GM12878 (cell line): ENCODE measurements at regions not wholly inside any gene's neighbourhood (a gene's known extent, or its start where the extent isn't known, plus 50 kb on each side); places are given as distances from the start of the nearest gene placed in this dataset.

Experiments used
- ATAC-seq: fragments of 200-7000 bp; cut with Tn5 transposase; 3 replicates; pipeline ENCODE4 v1.9.1; 2020; ENCODE audit warnings: mild to moderate bottlenecking, moderate library complexity
- BruUV-seq: library from RNA; stranded (reverse); fragments of 400-500 nt; replicated peaks from 2 replicates; lab custom pipeline; 2021; lab: Mats Ljungman, UMichigan
- CTCF ChIA-PET: fragments of 300-600 bp; sonication (Branson Sonifier 250); formaldehyde crosslinking; extraction: SDS; loops from one replicate; lab custom pipeline; 2021; ENCODE audit warnings: inconsistent platforms; lab: Yijun Ruan, JAX
- POLR2A ChIA-PET: fragments of 350-600 bp; formaldehyde crosslinking; extraction: SDS; loops from one replicate; lab custom pipeline; 2021; ENCODE audit warnings: inconsistent platforms; lab: Charles Lee
- RAD21 ChIA-PET: fragments of 300-600 bp; sonication (Branson Sonifier 250); formaldehyde crosslinking; loops from one replicate; lab custom pipeline; 2023; ENCODE audit warnings: antibody characterized with exemption; ENCODE audit not compliant: unreplicated experiment; lab: Charles Lee
- SMC1A ChIA-PET: fragments of 300-600 bp; sonication (Branson Sonifier 250); formaldehyde crosslinking; loops from one replicate; lab custom pipeline; 2023; ENCODE audit not compliant: unreplicated experiment, uncharacterized antibody; lab: Charles Lee
- DNase-seq: peaks from one replicate; pipeline ENCODE4 v3.0.0-alpha.2; 2011; ENCODE audit warnings: low read depth, low spot score
- FAIRE-seq: peaks from 3 replicates; lab custom pipeline; 2011; peaks lifted over from hg19 to GRCh38; lab: Jason Lieb, UNC
- H2AFZ ChIP-seq: 2 replicates; pipeline ENCODE4 v1.6.0; 2011; ENCODE audit warnings: low read depth, low read length, control low read depth; ENCODE audit not compliant: control insufficient read depth
- H3K27ac ChIP-seq: 2 replicates; pipeline ENCODE4 v1.5.1; 2011; ENCODE audit warnings: control low read depth; ENCODE audit not compliant: control insufficient read depth, insufficient read depth
- H3K27me3 ChIP-seq, 2 experiments: replicated peaks in 1 of 2; 2 replicates each; pipeline versions ENCODE4 v1.6.0 to v1.6.1; 2011; ENCODE audit warnings: low read length in 1 of 2; ENCODE audit not compliant: control insufficient read depth in 2 of 2, insufficient read depth in 2 of 2
- H3K36me3 ChIP-seq, 2 experiments: 2 replicates each; pipeline ENCODE4 v1.5.1; 2011; ENCODE audit warnings: low read length in 1 of 2; ENCODE audit not compliant: control insufficient read depth in 2 of 2, insufficient read depth in 2 of 2
- H3K4me1 ChIP-seq: 2 replicates; pipeline ENCODE4 v1.6.1; 2011; ENCODE audit warnings: mild to moderate bottlenecking, low read length, moderate library complexity, mixed read lengths; ENCODE audit not compliant: control insufficient read depth, insufficient read depth
- H3K4me2 ChIP-seq: 2 replicates; pipeline ENCODE4 v1.6.0; 2011; ENCODE audit warnings: control low read depth; ENCODE audit not compliant: control insufficient read depth, insufficient read depth
- H3K4me3 ChIP-seq: fragments of 200-600 bp; sonication (generic); 2 replicates; pipeline ENCODE4 v1.5.1; 2016
- H3K79me2 ChIP-seq: 2 replicates; pipeline ENCODE4 v1.6.0; 2011; ENCODE audit warnings: low read length; ENCODE audit not compliant: control insufficient read depth, insufficient read depth
- H3K9ac ChIP-seq: 2 replicates; pipeline ENCODE4 v1.8.0; 2011; ENCODE audit warnings: low read length, control low read depth, mixed read lengths; ENCODE audit not compliant: control insufficient read depth, insufficient read depth
- H3K9me3 ChIP-seq: replicated peaks from 3 replicates; pipeline ENCODE4 v1.5.1; 2011; ENCODE audit warnings: mild to moderate bottlenecking, low read length; ENCODE audit not compliant: control insufficient read depth, insufficient read depth
- H4K20me1 ChIP-seq: 2 replicates; pipeline ENCODE4 v1.6.0; 2011; ENCODE audit not compliant: control insufficient read depth, insufficient read depth
- CHD4 ChIP-seq: fragments of 200-600 bp; sonication (generic); IDR thresholded peaks from 2 replicates; pipeline ENCODE4 v1.6.1; 2016; ENCODE audit warnings: mild to moderate bottlenecking
- ELK1 ChIP-seq: IDR thresholded peaks from 2 replicates; pipeline ENCODE4 v1.6.1; 2012; ENCODE audit warnings: low read depth, low read length, improper control_type of control experiment
- ETV6 ChIP-seq, 2 experiments: fragments of 450-650 bp in 1 of 2; IDR thresholded peaks in 1 of 2; conservative IDR thresholded peaks in 1 of 2; 2 replicates each; pipeline ENCODE4 v1.6.1; 2014; ENCODE audit warnings: antibody characterized with exemption in 1 of 2, borderline replicate concordance in 1 of 2, low read depth in 1 of 2, mild to moderate bottlenecking in 1 of 2, moderate library complexity in 1 of 2
- FOXM1 ChIP-seq: IDR thresholded peaks from 2 replicates; pipeline ENCODE4 v1.6.1; 2012; ENCODE audit warnings: low read depth, mild to moderate bottlenecking, inconsistent platforms, low read length, moderate library complexity
- GABPA ChIP-seq: IDR thresholded peaks from 2 replicates; pipeline ENCODE4 v1.6.1; 2014; ENCODE audit warnings: antibody characterized with exemption, low read depth, mild to moderate bottlenecking, inconsistent platforms
- HDAC2 ChIP-seq: fragments of 200-600 bp; sonication (generic); IDR thresholded peaks from 2 replicates; pipeline ENCODE4 v1.6.1; 2017
- JUNB ChIP-seq: IDR thresholded peaks from 2 replicates; pipeline ENCODE4 v1.6.1; 2016; ENCODE audit warnings: antibody characterized with exemption, mild to moderate bottlenecking
- MTA3 ChIP-seq: IDR thresholded peaks from 2 replicates; pipeline ENCODE4 v1.6.1; 2012; ENCODE audit warnings: low read length, inconsistent platforms, borderline replicate concordance
- MYC ChIP-seq: IDR thresholded peaks from 2 replicates; pipeline ENCODE4 v1.6.1; 2011; ENCODE audit warnings: mild to moderate bottlenecking, low read length, moderate library complexity, inconsistent platforms; ENCODE audit not compliant: insufficient read depth, insufficient replicate concordance, insufficient read length, severe bottlenecking
- NBN ChIP-seq: fragments of 450-650 bp; IDR thresholded peaks from 2 replicates; pipeline ENCODE4 v1.6.1; 2016
- NFXL1 ChIP-seq: fragments of 450-650 bp; IDR thresholded peaks from 2 replicates; pipeline ENCODE4 v1.6.1; 2017; ENCODE audit warnings: antibody characterized with exemption, mild to moderate bottlenecking, borderline replicate concordance
- POLR2A ChIP-seq: IDR thresholded peaks from 2 replicates; pipeline ENCODE4 v1.6.1; 2011; ENCODE audit warnings: low read depth, mild to moderate bottlenecking, low read length
- RELA ChIP-seq: fragments of 450-650 bp; IDR thresholded peaks from 2 replicates; pipeline ENCODE4 v1.8.0; 2014; ENCODE audit warnings: borderline replicate concordance; ENCODE audit not compliant: partially characterized antibody
- REST ChIP-seq: IDR thresholded peaks from 2 replicates; pipeline ENCODE4 v1.6.1; 2012; ENCODE audit warnings: mild to moderate bottlenecking, low read depth, low read length
- SIN3A ChIP-seq: IDR thresholded peaks from 2 replicates; pipeline ENCODE4 v1.6.1; 2012; ENCODE audit warnings: low read depth, low read length, improper control_type of control experiment
- SIX5 ChIP-seq: IDR thresholded peaks from 2 replicates; pipeline ENCODE4 v1.6.1; 2011; ENCODE audit warnings: mild to moderate bottlenecking, low read depth, low read length, moderate library complexity; ENCODE audit not compliant: severe bottlenecking
- SREBF1 ChIP-seq: IDR thresholded peaks from 2 replicates; pipeline ENCODE4 v1.6.1; 2012; ENCODE audit warnings: mild to moderate bottlenecking, low read length
- WGBS: methylation state at CpG from one replicate; pipeline ENCODE4 v1.1.6; 2016; ENCODE audit warnings: low lambda C conversion rate; ENCODE audit not compliant: insufficient replicate concordance, insufficient coverage; ENCODE audit errors: missing lambda C conversion rate; 5-methylcytosine and 5-hydroxymethylcytosine counted together
- in situ Hi-C: fragments of 300-500 bp; cut with MboI; formaldehyde crosslinking; loops from 9 replicates; pipeline ENCODE4 v1.14.3; 2018; ENCODE audit warnings: mixed read lengths
- intact Hi-C: fragments of 100-400 bp; cut with micrococcal nuclease; formaldehyde crosslinking; loops from one replicate; pipeline ENCODE4 v1.14.2; 2022; ENCODE audit not compliant: unreplicated experiment

- no peak overlapping the region for H3K4me2 ChIP-seq
- in situ Hi-C loops = no loop called here
- ChIA-PET SMC1A (no interaction called here), CTCF (no interaction called here), POLR2A (no interaction called here), RAD21 (no interaction called here)
- no peak overlapping the region for H3K9ac ChIP-seq
- H3K4me3 ChIP-seq = no peak overlapping the region
- no peaks in the 10 kb centered on the region for H3K36me3 ChIP-seq
- BruUV-seq = no TSS peak
- DNase-seq = no peak
- no peak overlapping the region for H3K27ac ChIP-seq
- H3K4me1 ChIP-seq = no peaks in the 10 kb centered on the region
- H3K79me2 ChIP-seq = no peaks in the 10 kb centered on the region
- no peaks in the 10 kb centered on the region for H3K9me3 ChIP-seq
- H3K27me3 ChIP-seq = peaks cover 0 to 3% of the 10 kb centered on the region in 2 experiments; a peak in 1 of 4 replicates
- no peak for FAIRE-seq
- H4K20me1 ChIP-seq = no peaks in the 10 kb centered on the region
- no peak for TF ChIP-seq MTA3
- no peak for TF ChIP-seq NBN
- TF ChIP-seq CHD4 = no peak
- TF ChIP-seq SIX5 = no peak
- no peak for TF ChIP-seq HDAC2
- TF ChIP-seq NFXL1 = no peak
- no peak for TF ChIP-seq ETV6 (conservative IDR thresholded peaks at IDR 0.05 in 1 of 2, IDR thresholded peaks at IDR 0.05 in 1 of 2; ENCODE audit: borderline replicate concordance in 1 of 2, low read depth in 1 of 2)
- no peak for TF ChIP-seq SIN3A
- no peak for TF ChIP-seq SREBF1
- no peak for TF ChIP-seq MYC
- intact Hi-C loops = no loop called here
- no peak for ATAC-seq
- WGBS = 35% methylated on average over 4 of the region's 4 CpGs
- H2AFZ ChIP-seq = no peak overlapping the region
These were observed 487.4 kb upstream of the ADGRL2 start for GRCh38 chr1:81313289-81313688.

GRCh38 chr1:81312272-81312754 lies 488.4 kb upstream of the ADGRL2 start:
- ChIA-PET SMC1A (no interaction called here), CTCF (no interaction called here), RAD21 (no interaction called here), POLR2A (no interaction called here)
- Histone ChIP-seq H3K4me3 (no peak overlapping the region), H3K79me2 (no peaks in the 10 kb centered on the region), H4K20me1 (no peaks in the 10 kb centered on the region), H3K9me3 (no peaks in the 10 kb centered on the region), H3K9ac (no peak overlapping the region), H3K4me2 (no peak overlapping the region), H3K4me1 (no peaks in the 10 kb centered on the region), H3K27ac (no peak overlapping the region), H3K36me3 (no peaks in the 10 kb centered on the region), H2AFZ (no peak overlapping the region), H3K27me3 (peaks cover 0 to 3% of the 10 kb centered on the region in 2 experiments; a peak in 1 of 4 replicates)
- no TSS peak for BruUV-seq
- in situ Hi-C loops (no loop called here), intact Hi-C loops (no loop called here)
- ATAC-seq (no peak), FAIRE-seq (no peak), DNase-seq (no peak)
- 51% methylated on average over 8 of the region's 8 CpGs for WGBS
- TF ChIP-seq POLR2A (no peak), GABPA (no peak), FOXM1 (no peak), ELK1 (no peak), RELA (no peak), REST (no peak), JUNB (no peak)
